Coronary artery (tissue), 2 donors: ENCODE measurements at regions not wholly inside any gene's neighbourhood (a gene's known extent, or its start where the extent isn't known, plus 50 kb on each side); places are given as distances from the start of the nearest gene placed in this dataset.
"Not testable (repeated sequence)": the region's sequence is repeated elsewhere in the genome, so short reads cannot be mapped to it uniquely, and the experiment has no call there.

Source experiments
- DNase-seq: peaks from one replicate; pipeline ENCODE4 v3.0.0-alpha.2; 2017; ENCODE audit warnings: low spot score
- H3K27ac ChIP-seq, 2 donors: fragments of 200-600 bp; sonication (generic); one replicate each; pipeline ENCODE4 v1.5.1; 2016 to 2019
- H3K4me3 ChIP-seq: fragments of 200-600 bp; sonication (generic); 2 replicates; pipeline ENCODE4 v1.5.1; 2016; ENCODE audit warnings: mild to moderate bottlenecking, moderate library complexity
- TF ChIP-seq, protein P1 (sequence below): fragments of 200-600 bp; sonication (generic); IDR thresholded peaks from one replicate; pipeline ENCODE4 v1.5.1; 2019; ENCODE audit warnings: antibody characterized with exemption

GRCh38 chr10:83515001-83515400 is 624.3 kb upstream of the GHITM start:
- no peak for DNase-seq
- H3K4me3 ChIP-seq = no peak overlapping the region
- no peak overlapping the region for H3K27ac ChIP-seq
- TF ChIP-seq, protein P1, sequence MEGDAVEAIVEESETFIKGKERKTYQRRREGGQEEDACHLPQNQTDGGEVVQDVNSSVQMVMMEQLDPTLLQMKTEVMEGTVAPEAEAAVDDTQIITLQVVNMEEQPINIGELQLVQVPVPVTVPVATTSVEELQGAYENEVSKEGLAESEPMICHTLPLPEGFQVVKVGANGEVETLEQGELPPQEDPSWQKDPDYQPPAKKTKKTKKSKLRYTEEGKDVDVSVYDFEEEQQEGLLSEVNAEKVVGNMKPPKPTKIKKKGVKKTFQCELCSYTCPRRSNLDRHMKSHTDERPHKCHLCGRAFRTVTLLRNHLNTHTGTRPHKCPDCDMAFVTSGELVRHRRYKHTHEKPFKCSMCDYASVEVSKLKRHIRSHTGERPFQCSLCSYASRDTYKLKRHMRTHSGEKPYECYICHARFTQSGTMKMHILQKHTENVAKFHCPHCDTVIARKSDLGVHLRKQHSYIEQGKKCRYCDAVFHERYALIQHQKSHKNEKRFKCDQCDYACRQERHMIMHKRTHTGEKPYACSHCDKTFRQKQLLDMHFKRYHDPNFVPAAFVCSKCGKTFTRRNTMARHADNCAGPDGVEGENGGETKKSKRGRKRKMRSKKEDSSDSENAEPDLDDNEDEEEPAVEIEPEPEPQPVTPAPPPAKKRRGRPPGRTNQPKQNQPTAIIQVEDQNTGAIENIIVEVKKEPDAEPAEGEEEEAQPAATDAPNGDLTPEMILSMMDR = no peak

- Histone ChIP-seq H3K27ac (no peak overlapping the region), H3K4me3 (no peak overlapping the region)
- TF ChIP-seq, protein P1 = no peak
- DNase-seq = no peak
Measured at GRCh38 chr10:83516788-83517187, 622.5 kb upstream of the GHITM start.

- TF ChIP-seq, protein P1 = no peak
- H3K27ac ChIP-seq = no peak overlapping the region
- no peak for DNase-seq
- no peak overlapping the region for H3K4me3 ChIP-seq
Measured at GRCh38 chr10:83517456-83517855, 621.9 kb upstream of the GHITM start.

- no peak for DNase-seq
- TF ChIP-seq, protein P1 = no peak
- no peak overlapping the region for H3K27ac ChIP-seq
- no peak overlapping the region for H3K4me3 ChIP-seq
Measured at GRCh38 chr10:83518779-83519178, 620.5 kb upstream of the GHITM start.

GRCh38 chr10:83520386-83520785 is 618.9 kb upstream of the GHITM start:
- not testable (repeated sequence) for DNase-seq, H3K4me3 ChIP-seq, H3K27ac ChIP-seq

GRCh38 chr10:83522456-83522855 is 616.9 kb upstream of the GHITM start:
- TF ChIP-seq, protein P1 = no peak
- no peak overlapping the region for H3K4me3 ChIP-seq
- H3K27ac ChIP-seq = no peak overlapping the region
- no peak for DNase-seq

- Histone ChIP-seq H3K27ac (no peak overlapping the region), H3K4me3 (no peak overlapping the region)
- DNase-seq = no peak
- TF ChIP-seq, protein P1 = no peak
Measured at GRCh38 chr10:83522881-83523386, 616.4 kb upstream of the GHITM start.

- no peak overlapping the region for H3K27ac ChIP-seq
- H3K4me3 ChIP-seq = no peak overlapping the region
- DNase-seq = no peak
- TF ChIP-seq, protein P1 = no peak
Measured at GRCh38 chr10:83527934-83528333, 611.4 kb upstream of the GHITM start.
